IPS DF 6.9 (cell line): ENCODE measurements at regions not wholly inside any gene's neighbourhood (a gene's known extent, or its start where the extent isn't known, plus 50 kb on each side); places are given as distances from the start of the nearest gene placed in this dataset.

Experiments used
- DNase-seq: peaks from one replicate; pipeline ENCODE4 v3.0.0-alpha.2; 2013; ENCODE audit warnings: low read depth, low spot score
- H3K27ac ChIP-seq: one replicate; pipeline ENCODE4 v1.5.1; 2013; ENCODE audit warnings: low read length, control low read depth
- H3K27me3 ChIP-seq: 2 replicates; pipeline ENCODE4 v1.6.1; 2013; ENCODE audit warnings: mild to moderate bottlenecking, low read length; ENCODE audit not compliant: control insufficient read depth, insufficient read depth
- H3K36me3 ChIP-seq: 2 replicates; pipeline ENCODE4 v1.6.1; 2013; ENCODE audit warnings: low read length; ENCODE audit not compliant: control insufficient read depth, insufficient read depth
- H3K4me1 ChIP-seq: 2 replicates; pipeline ENCODE4 v1.6.1; 2013; ENCODE audit warnings: low read length; ENCODE audit not compliant: control insufficient read depth, insufficient read depth
- H3K4me3 ChIP-seq: 2 replicates; pipeline ENCODE4 v1.5.1; 2013; ENCODE audit warnings: mild to moderate bottlenecking, low read length
- H3K9me3 ChIP-seq: 2 replicates; pipeline ENCODE4 v1.6.1; 2013; ENCODE audit warnings: low read length, inconsistent platforms; ENCODE audit not compliant: control insufficient read depth, insufficient read depth
- WGBS: extraction: QIAGEN DNeasy Blood & Tissue Kit; methylation state at CpG from one replicate; pipeline ENCODE4 v1.1.7; 2013; ENCODE audit warnings: mixed read lengths, missing lambda C conversion rate; ENCODE audit not compliant: insufficient read length, insufficient coverage; 5-methylcytosine and 5-hydroxymethylcytosine counted together

DNA sequence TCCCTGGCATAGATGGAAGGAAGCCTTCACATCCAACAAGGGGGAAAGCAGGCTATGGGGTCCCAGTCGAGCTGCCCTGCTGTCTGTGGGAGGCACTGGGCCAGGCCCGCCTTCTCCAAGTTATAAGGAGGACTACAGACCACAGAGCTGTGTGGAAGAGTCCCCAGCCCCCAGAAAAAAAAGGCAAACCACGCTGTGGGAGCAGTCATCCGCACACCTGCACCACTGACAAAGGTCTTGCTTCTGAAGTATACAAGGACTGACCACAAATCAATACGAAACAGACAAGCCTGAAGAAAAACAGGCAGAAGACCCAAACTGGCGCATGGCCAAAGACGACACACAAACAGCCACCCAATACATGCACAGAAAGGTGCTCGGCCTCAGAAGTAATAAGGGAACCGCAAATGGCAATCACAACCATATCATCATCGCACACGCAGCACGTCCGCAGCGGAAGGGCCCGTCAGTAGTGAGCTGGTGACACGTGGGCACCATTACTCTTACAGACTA lies 384.1 kb downstream of the CTTN start:
- Histone ChIP-seq H3K27ac (no peak overlapping the region), H3K9me3 (no peaks in the 10 kb centered on the region), H3K27me3 (no peaks in the 10 kb centered on the region), H3K4me1 (no peaks in the 10 kb centered on the region), H3K4me3 (no peak overlapping the region), H3K36me3 (no peaks in the 10 kb centered on the region)
- WGBS, result no CpG with 5 or more reads among the region's 16 CpGs
- no peak for DNase-seq

DNA sequence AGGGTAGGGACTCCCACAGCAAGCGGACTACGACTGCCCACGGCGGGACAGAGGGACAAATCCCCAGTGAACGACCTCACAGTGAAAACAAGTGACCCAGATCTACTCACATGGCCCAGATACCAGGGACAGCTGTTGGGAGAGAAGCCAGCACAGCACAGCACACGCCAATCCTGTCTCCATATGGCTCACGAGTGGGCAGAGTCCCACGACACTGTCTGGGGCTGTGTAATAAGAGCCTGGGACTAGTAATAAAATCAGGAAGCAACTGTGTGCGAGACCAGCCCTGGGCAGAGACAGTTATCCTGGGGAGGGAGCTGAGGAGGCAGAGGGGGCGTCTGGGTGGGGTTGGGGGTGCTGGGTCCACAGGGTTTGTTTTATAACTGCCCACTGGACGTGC lies 385.0 kb downstream of the CTTN start:
- Histone ChIP-seq H3K27me3 (no peaks in the 10 kb centered on the region), H3K4me1 (no peaks in the 10 kb centered on the region), H3K9me3 (no peaks in the 10 kb centered on the region), H3K4me3 (no peak overlapping the region), H3K36me3 (no peaks in the 10 kb centered on the region), H3K27ac (no peak overlapping the region)
- no CpG with 5 or more reads among the region's 11 CpGs for WGBS
- no peak for DNase-seq

DNA sequence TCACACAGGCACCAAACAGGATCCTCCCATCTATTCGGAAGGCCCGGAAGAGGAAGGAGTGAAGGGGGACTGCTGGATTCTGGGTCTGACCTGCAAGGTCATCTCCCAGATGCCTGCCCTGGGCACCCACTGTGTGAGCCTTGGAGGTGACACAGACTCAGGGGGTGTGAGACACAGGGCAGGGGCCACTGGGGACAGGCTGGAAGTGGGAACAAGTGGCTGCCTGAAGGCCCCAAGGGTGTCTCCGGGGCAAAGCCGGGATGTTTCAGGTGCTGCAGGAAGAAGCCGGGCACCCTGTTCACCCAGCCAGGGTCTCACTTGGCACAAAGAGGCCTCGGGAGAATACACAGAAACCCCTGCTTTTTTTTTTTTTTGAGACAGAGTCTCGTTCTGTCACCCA lies 385.5 kb downstream of the CTTN start:
- no peak for DNase-seq
- no peaks in the 10 kb centered on the region for H3K9me3 ChIP-seq
- WGBS, result no CpG with 5 or more reads among the region's 7 CpGs

DNA sequence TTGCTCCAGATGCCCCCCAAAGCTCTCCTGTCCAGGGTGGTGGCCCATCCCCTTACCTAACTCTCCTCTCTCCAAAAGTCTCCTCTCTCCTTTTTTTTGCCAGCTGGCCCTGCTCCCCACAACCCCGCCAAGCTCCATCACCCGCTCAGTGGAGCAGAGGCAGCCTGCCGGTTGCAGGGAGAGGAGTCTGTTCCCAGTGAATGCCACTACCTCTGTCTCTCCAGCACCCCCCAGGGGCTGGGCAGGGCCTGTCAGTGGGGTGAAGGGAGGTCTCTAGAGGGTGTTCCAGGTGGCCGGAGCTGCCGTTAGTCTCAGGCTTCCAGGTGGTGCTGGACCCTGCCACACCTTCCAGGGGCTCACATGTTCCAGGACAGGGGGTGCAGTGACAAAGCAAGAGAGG lies 387.0 kb downstream of the CTTN start:
- Histone ChIP-seq H3K9me3 (no peaks in the 10 kb centered on the region), H3K27me3 (no peaks in the 10 kb centered on the region), H3K4me1 (no peaks in the 10 kb centered on the region), H3K27ac (no peak overlapping the region), H3K36me3 (no peaks in the 10 kb centered on the region), H3K4me3 (no peak overlapping the region)
- WGBS, result no CpG with 5 or more reads among the region's 5 CpGs
- no peak for DNase-seq

More for the DNA sequence above, 385.5 kb downstream of the CTTN start:
- Histone ChIP-seq H3K36me3 (no peaks in the 10 kb centered on the region), H3K4me3 (no peak overlapping the region), H3K27ac (no peak overlapping the region), H3K27me3 (no peaks in the 10 kb centered on the region), H3K4me1 (no peaks in the 10 kb centered on the region)

DNA sequence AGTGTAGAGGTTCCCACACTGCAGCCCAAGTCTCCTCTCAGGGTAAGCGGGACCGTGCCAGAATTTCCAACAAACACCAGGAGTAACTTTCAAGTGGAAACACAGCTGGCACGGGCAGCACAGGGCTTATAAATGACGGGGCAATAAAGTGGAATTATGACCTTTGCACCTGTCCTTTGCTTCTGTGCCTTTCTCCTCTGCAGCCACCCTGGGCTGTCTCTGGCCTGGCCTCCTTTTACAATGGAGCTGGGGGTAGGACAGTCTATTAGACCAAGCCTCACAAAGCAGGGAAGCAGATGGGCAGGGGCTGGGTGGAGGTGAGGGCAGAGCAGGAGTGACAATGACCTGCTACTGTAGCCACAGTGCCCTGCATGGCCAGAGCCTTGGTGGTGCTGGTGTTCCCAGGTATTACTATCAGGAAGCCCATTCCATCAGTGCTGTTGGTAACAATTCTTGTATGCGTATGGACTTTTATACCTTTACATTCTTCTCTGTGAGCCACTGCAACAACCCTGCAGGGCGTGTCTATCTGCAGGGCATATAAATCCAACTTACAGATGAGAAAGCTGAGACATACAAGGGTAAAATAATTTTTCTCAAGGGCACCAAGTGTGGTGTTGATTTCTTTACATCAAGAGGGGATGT lies 387.8 kb downstream of the CTTN start:
- no peaks in the 10 kb centered on the region for H3K36me3 ChIP-seq
- H3K4me3 ChIP-seq, result no peak overlapping the region
- no peak for DNase-seq
- H3K9me3 ChIP-seq, result no peaks in the 10 kb centered on the region
- no CpG with 5 or more reads among the region's 6 CpGs for WGBS
- H3K4me1 ChIP-seq, result no peaks in the 10 kb centered on the region
- H3K27ac ChIP-seq, result no peak overlapping the region
- no peaks in the 10 kb centered on the region for H3K27me3 ChIP-seq

DNA sequence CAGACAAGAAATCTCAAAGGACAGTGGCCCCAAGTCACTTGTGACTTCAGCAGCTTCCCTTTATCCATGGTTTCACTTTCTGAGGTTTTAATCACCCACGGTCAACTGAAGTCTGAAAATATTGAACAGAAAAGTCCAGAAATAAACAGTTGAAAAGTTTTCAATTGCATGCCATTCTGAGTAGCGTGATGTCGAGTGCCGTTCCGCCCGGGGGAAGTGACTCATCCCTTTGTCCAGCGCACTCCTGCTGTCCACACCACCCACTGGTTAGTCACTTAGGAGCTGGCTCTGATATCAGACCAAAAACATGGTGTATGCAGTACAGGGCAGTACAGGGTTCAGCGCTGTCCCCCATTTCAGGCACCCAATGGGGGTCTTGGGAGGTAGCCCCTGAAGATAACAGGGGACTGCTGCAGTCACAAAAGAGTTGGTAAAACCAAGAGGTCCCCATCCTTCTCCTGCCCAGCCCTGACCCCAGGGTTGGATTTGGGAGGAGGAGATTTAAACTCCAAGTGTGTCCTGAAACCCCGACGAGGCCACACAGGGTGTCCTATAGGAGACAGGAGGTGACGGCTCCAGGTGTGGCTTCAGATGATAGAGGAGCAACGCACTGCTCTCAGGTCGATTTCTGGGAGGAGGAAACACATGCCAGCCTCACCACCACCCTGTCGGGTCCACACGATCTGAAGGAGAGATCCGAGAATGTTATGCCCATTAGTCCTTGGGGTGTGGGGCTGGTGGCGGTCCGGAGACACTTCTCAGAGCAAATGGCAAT lies 390.1 kb downstream of the CTTN start:
- no peak overlapping the region for H3K4me3 ChIP-seq
- H3K9me3 ChIP-seq, result no peaks in the 10 kb centered on the region
- no peak overlapping the region for H3K27ac ChIP-seq
- no peaks in the 10 kb centered on the region for H3K36me3 ChIP-seq
- WGBS, result no CpG with 5 or more reads among the region's 18 CpGs
- H3K27me3 ChIP-seq, result no peaks in the 10 kb centered on the region
- no peaks in the 10 kb centered on the region for H3K4me1 ChIP-seq
- no peak for DNase-seq

DNA sequence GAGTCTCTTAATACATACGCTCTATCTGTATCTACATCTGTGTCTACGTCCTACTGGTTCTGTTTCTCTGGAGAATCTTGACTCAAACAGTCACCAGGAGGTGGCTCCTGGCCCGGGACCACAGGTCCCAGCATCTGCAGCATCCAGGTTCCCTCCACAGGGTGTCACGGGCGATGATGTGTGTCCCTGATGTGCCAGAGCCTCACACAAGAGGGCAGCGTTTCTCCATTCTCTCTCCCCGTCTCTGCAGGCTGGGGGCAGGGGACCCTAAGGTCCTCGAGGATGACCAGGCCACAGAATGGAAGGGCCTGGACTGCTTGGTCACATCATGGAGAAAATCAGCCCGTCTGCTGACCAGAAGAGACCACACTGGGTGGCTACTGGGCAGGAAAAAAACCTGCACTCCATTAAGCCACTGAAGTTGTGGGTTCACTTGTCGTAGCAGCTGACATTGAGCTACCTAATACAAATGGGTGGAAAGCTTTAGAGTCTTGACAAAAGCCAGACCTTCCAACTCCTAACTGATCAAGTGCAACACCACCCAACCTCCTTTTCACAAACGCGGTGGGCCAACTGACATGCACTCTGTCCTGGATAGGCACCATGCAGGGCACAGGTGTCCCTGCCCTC lies 392.5 kb downstream of the CTTN start:
- Histone ChIP-seq H3K4me3 (no peak overlapping the region), H3K27me3 (no peaks in the 10 kb centered on the region), H3K4me1 (no peaks in the 10 kb centered on the region), H3K36me3 (no peaks in the 10 kb centered on the region), H3K9me3 (no peaks in the 10 kb centered on the region), H3K27ac (no peak overlapping the region)
- DNase-seq, result no peak
- WGBS, result no CpG with 5 or more reads among the region's 12 CpGs

DNA sequence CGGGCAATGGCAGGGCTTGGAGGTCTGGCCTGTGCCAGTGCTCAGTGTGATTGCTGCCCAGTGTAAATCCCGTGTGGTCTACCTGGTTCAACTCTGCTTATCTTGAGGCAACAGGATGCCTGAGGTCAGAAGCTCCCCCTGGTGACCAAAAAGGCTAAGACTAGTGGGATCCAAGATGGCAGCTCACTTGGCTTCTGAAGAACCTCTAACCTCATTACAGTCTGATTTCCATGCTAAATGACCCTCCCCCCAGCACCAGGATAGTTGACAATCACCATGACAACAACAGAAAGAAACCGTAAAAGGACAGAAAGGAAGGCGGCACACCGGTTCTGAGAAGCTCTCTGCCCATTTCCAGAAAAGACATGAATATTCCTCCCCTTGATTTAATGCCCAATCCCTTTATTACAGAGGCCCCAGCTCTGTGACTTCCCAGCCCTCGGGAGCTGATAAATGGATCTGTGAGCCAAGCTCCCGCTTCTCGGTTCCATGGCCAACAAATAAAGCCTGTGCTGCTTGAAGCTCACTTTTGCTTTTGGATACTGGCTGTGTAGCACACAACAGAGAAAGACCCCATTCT lies 398.4 kb downstream of the CTTN start:
- H3K27ac ChIP-seq, result no peak overlapping the region
- H3K4me3 ChIP-seq, result no peak overlapping the region
- no peaks in the 10 kb centered on the region for H3K9me3 ChIP-seq
- H3K36me3 ChIP-seq, result peaks cover 4% of the 10 kb centered on the region; the same call in 1 of the 2 replicates
- no peaks in the 10 kb centered on the region for H3K4me1 ChIP-seq
- no peaks in the 10 kb centered on the region for H3K27me3 ChIP-seq
- no CpG with 5 or more reads among the region's 8 CpGs for WGBS
- DNase-seq, result peak; percentile 37

DNA sequence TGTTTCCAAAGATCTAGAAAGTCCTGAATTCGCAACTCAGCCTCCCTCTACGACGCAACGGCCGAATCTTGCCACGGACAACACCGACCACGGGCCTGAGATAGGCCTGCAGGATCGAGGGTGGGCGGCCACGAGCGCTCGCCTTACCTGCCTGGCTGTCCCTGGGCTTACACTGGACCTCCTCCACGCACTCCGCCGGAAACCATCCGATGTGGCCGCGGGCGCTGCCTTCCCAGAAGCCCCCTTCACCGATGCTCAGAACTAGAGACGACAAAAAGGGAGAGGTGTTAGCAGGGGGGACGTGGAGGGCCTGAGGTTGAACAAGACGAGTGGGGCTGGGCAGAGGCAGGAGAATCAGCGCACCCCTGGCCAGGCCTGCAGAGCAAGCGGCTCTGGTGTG lies 400.0 kb downstream of the CTTN start:
- DNase-seq, result no peak
- no peaks in the 10 kb centered on the region for H3K4me1 ChIP-seq
- no peaks in the 10 kb centered on the region for H3K9me3 ChIP-seq
- WGBS, result no CpG with 5 or more reads among the region's 26 CpGs
- H3K4me3 ChIP-seq, result no peak overlapping the region
- H3K27me3 ChIP-seq, result no peaks in the 10 kb centered on the region
- no peak overlapping the region for H3K27ac ChIP-seq
- peaks cover 4% of the 10 kb centered on the region; the same call in 1 of the 2 replicates for H3K36me3 ChIP-seq

DNA sequence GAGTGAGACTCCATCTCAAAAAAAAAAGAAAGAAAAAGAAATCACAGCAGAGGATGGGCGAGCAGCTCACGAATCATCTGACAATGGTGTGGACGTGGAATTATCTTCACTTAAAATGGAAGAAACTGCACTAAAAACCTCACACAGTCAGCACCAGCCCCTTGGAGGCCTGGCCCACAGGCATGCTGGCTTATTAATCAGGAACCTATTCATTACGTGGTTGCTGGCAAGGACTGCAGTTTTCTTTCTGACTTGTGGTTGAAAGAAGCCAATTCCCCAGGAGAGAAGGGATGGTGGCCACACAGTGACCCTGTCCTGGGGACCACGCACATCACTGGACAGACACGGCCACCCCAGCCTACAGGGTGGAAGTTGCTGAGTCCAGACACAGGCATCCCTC lies 401.1 kb downstream of the CTTN start:
- H3K27ac ChIP-seq, result no peak overlapping the region
- no CpG with 5 or more reads among the region's 6 CpGs for WGBS
- H3K4me3 ChIP-seq, result no peak overlapping the region
- peaks cover 4% of the 10 kb centered on the region; the same call in 1 of the 2 replicates for H3K36me3 ChIP-seq
- H3K4me1 ChIP-seq, result no peaks in the 10 kb centered on the region
- no peak for DNase-seq
- H3K9me3 ChIP-seq, result no peaks in the 10 kb centered on the region
- no peaks in the 10 kb centered on the region for H3K27me3 ChIP-seq
